ENCODE measurements at regions not wholly inside any gene's neighbourhood (a gene's known extent, or its start where the extent isn't known, plus 50 kb on each side); places are given as distances from the start of the nearest gene placed in this dataset.

DNA sequence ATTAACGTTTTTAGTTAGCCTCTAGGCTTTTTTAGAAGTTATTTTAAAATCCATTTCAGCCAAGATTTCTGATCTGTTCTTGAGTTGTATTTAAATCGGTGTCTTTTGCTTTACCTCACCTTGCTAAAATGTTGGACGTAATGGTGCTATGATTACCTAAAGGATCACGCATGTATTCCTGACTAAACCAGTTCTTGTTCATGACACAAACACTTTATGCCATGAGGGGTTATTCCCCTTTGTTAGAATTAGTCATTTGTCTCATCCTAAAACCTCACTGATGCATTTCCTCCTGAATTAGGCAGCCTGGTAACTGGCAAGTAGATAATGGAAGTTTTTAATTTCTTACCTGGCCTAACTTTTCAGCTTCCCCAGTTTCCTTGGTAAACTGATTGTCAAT lies 185.4 kb upstream of the TANK start:
- Histone ChIP-seq H3K79me2 (ENCODE audit: control insufficient read depth, insufficient read depth, low read length, unreplicated experiment) (no peaks in the 10 kb centered on the region), H3K27me3 (ENCODE audit: insufficient read depth, low read length) (no peaks in the 10 kb centered on the region), H3K36me3 (ENCODE audit: insufficient read depth, low read length) (no peaks in the 10 kb centered on the region), H2AFZ (ENCODE audit: low read length, unreplicated experiment) (no peak overlapping the region), H3K27ac (ENCODE audit: low read depth, low read length) (no peak overlapping the region), H3K4me1 (ENCODE audit: control insufficient read depth, insufficient read depth, low read length, unreplicated experiment) (peaks cover 7% of the 10 kb centered on the region), H3K4me3 (ENCODE audit: low read depth, low read length) (no peak overlapping the region)

- Histone ChIP-seq H3K27ac (ENCODE audit: low read depth, low read length) (no peak overlapping the region), H3K36me3 (ENCODE audit: insufficient read depth, low read length) (no peaks in the 10 kb centered on the region)
These were observed 183.4 kb upstream of the TANK start for GRCh38 chr2:160976797-160977196.

GRCh38 chr2:160977376-160977775 lies 182.9 kb upstream of the TANK start:
- H3K27ac ChIP-seq (ENCODE audit: low read depth, low read length) = no peak overlapping the region
- no peak overlapping the region for H2AFZ ChIP-seq (ENCODE audit: low read length, unreplicated experiment)
- H3K4me3 ChIP-seq (ENCODE audit: low read depth, low read length) = no peak overlapping the region
- H3K79me2 ChIP-seq (ENCODE audit: control insufficient read depth, insufficient read depth, low read length, unreplicated experiment) = no peaks in the 10 kb centered on the region
- H3K36me3 ChIP-seq (ENCODE audit: insufficient read depth, low read length) = no peaks in the 10 kb centered on the region
- H3K27me3 ChIP-seq (ENCODE audit: insufficient read depth, low read length) = no peaks in the 10 kb centered on the region
- peaks cover 3% of the 10 kb centered on the region for H3K4me1 ChIP-seq (ENCODE audit: control insufficient read depth, insufficient read depth, low read length, unreplicated experiment)

More at GRCh38 chr2:160976797-160977196, 183.4 kb upstream of the TANK start:
- Histone ChIP-seq H2AFZ (ENCODE audit: low read length, unreplicated experiment) (no peak overlapping the region), H3K79me2 (ENCODE audit: control insufficient read depth, insufficient read depth, low read length, unreplicated experiment) (no peaks in the 10 kb centered on the region), H3K4me1 (ENCODE audit: control insufficient read depth, insufficient read depth, low read length, unreplicated experiment) (peaks cover 3% of the 10 kb centered on the region), H3K27me3 (ENCODE audit: insufficient read depth, low read length) (no peaks in the 10 kb centered on the region), H3K4me3 (ENCODE audit: low read depth, low read length) (no peak overlapping the region)

- no peaks in the 10 kb centered on the region for H3K79me2 ChIP-seq (ENCODE audit: control insufficient read depth, insufficient read depth, low read length, unreplicated experiment)
- peaks cover 3% of the 10 kb centered on the region for H3K4me1 ChIP-seq (ENCODE audit: control insufficient read depth, insufficient read depth, low read length, unreplicated experiment)
- H3K36me3 ChIP-seq (ENCODE audit: insufficient read depth, low read length) = no peaks in the 10 kb centered on the region
- H3K27ac ChIP-seq (ENCODE audit: low read depth, low read length) = no peak overlapping the region
- no peaks in the 10 kb centered on the region for H3K27me3 ChIP-seq (ENCODE audit: insufficient read depth, low read length)
- H3K4me3 ChIP-seq (ENCODE audit: low read depth, low read length) = no peak overlapping the region
- H2AFZ ChIP-seq (ENCODE audit: low read length, unreplicated experiment) = no peak overlapping the region
These were observed 182.4 kb upstream of the TANK start for GRCh38 chr2:160977854-160978253.

- H3K27me3 ChIP-seq (ENCODE audit: insufficient read depth, low read length) = no peaks in the 10 kb centered on the region
- H3K79me2 ChIP-seq (ENCODE audit: control insufficient read depth, insufficient read depth, low read length, unreplicated experiment) = no peaks in the 10 kb centered on the region
- H3K36me3 ChIP-seq (ENCODE audit: insufficient read depth, low read length) = no peaks in the 10 kb centered on the region
- no peak overlapping the region for H2AFZ ChIP-seq (ENCODE audit: low read length, unreplicated experiment)
- no peaks in the 10 kb centered on the region for H3K4me1 ChIP-seq (ENCODE audit: control insufficient read depth, insufficient read depth, low read length, unreplicated experiment)
- no peak overlapping the region for H3K27ac ChIP-seq (ENCODE audit: low read depth, low read length)
- H3K4me3 ChIP-seq (ENCODE audit: low read depth, low read length) = no peak overlapping the region
These were observed 175.7 kb upstream of the TANK start for GRCh38 chr2:160984426-160985077.

DNA sequence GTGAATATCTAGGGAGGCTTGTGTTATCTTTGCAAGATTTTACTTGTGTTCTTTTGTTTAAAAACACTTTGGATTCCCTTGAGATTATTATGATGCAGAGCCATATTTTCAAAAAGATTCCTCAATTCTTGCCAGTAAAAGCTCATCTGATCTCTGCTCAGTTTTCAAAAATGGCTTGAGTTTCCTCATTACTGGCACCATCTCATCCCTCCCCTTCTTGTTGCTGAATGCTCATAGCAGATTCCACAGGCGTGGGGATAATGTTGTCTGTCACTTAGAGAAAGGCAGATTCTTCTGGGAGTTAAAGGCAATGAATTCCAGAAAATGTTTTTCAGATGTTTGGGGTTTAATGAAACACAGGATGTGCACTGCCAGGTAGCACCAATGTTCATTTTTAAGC lies 170.4 kb upstream of the TANK start:
- H3K36me3 ChIP-seq (ENCODE audit: insufficient read depth, low read length) = no peaks in the 10 kb centered on the region
- H2AFZ ChIP-seq (ENCODE audit: low read length, unreplicated experiment) = no peak overlapping the region
- no peak overlapping the region for H3K4me3 ChIP-seq (ENCODE audit: low read depth, low read length)
- no peaks in the 10 kb centered on the region for H3K79me2 ChIP-seq (ENCODE audit: control insufficient read depth, insufficient read depth, low read length, unreplicated experiment)
- H3K27ac ChIP-seq (ENCODE audit: low read depth, low read length) = no peak overlapping the region
- no peaks in the 10 kb centered on the region for H3K27me3 ChIP-seq (ENCODE audit: insufficient read depth, low read length)
- peaks cover 5% of the 10 kb centered on the region for H3K4me1 ChIP-seq (ENCODE audit: control insufficient read depth, insufficient read depth, low read length, unreplicated experiment)

DNA sequence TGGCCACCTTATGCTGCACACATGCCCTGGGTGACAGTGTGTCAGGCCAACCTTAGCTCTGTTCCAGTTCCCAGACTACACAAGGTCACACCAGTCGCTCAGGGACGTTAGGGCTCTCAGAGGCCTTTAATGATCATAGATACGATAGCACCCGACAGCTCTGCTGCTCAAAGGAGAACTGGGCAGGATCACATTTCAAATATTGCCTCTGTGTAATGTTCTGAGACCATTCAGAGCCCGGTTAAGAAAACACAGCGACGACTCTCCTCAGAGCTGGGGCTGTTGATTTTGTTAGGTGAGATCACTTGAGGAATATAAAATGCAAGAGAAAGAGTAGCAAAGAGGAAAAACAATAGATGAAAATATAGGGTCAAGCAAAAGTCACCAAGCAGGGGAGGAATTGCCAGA lies 166.6 kb upstream of the TANK start:
- H3K36me3 ChIP-seq (ENCODE audit: insufficient read depth, low read length) = no peaks in the 10 kb centered on the region
- H2AFZ ChIP-seq (ENCODE audit: low read length, unreplicated experiment) = no peak overlapping the region
- peaks cover 5% of the 10 kb centered on the region for H3K4me1 ChIP-seq (ENCODE audit: control insufficient read depth, insufficient read depth, low read length, unreplicated experiment)
- H3K27me3 ChIP-seq (ENCODE audit: insufficient read depth, low read length) = no peaks in the 10 kb centered on the region
- H3K79me2 ChIP-seq (ENCODE audit: control insufficient read depth, insufficient read depth, low read length, unreplicated experiment) = no peaks in the 10 kb centered on the region
- no peak overlapping the region for H3K27ac ChIP-seq (ENCODE audit: low read depth, low read length)
- no peak overlapping the region for H3K4me3 ChIP-seq (ENCODE audit: low read depth, low read length)

DNA sequence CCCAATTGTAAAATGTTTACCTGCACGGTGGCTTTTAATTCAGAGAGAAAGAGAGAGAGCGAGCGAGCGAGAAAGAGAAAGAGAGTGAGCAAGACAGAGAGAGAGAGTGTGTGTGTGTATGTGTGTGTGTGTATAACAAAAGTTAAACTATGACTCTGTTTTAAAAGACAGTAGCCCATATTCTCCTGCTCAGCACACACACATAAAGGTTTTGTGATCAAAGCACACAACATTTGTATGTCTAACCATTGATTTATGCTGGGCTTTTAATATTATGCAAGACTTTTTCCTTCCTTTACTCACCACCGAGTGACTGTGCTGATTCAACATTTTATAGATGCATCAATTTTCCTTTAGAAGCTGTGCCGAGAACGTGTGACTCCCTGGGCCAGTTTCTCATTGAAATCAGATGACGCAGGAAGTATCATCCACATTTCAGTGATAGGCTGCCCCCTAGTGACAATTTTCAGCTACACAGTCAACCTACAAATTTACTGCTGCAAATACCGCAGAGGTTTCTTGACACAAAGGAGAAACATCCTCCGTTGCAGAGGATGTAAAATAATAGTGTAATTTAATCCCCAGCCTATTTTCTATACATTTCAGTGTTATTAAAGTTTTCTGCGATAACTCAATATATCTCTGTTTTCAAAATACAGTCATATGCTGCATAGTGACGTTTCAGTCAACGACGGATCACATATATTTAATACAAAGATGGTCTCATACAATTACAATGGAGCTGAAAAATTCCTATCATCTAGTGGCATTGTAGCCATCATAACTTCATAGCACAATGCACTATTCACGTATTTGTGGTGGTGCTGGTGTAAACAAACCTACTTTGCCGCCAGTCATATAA lies 165.9 kb upstream of the TANK start:
- peak overlapping the region; percentile 20; the same call in 1 of the 2 replicates for H3K4me3 ChIP-seq (ENCODE audit: low read depth, low read length)
- H3K36me3 ChIP-seq (ENCODE audit: insufficient read depth, low read length) = no peaks in the 10 kb centered on the region
- H3K79me2 ChIP-seq (ENCODE audit: control insufficient read depth, insufficient read depth, low read length, unreplicated experiment) = no peaks in the 10 kb centered on the region
- no peak overlapping the region for H3K27ac ChIP-seq (ENCODE audit: low read depth, low read length)
- peaks cover 5% of the 10 kb centered on the region for H3K4me1 ChIP-seq (ENCODE audit: control insufficient read depth, insufficient read depth, low read length, unreplicated experiment)
- H3K27me3 ChIP-seq (ENCODE audit: insufficient read depth, low read length) = no peaks in the 10 kb centered on the region
- H2AFZ ChIP-seq (ENCODE audit: low read length, unreplicated experiment) = peak overlapping the region; percentile 2

GRCh38 chr2:160996584-160996983 lies 163.6 kb upstream of the TANK start:
- Histone ChIP-seq H3K36me3 (ENCODE audit: insufficient read depth, low read length) (no peaks in the 10 kb centered on the region), H3K79me2 (ENCODE audit: control insufficient read depth, insufficient read depth, low read length, unreplicated experiment) (no peaks in the 10 kb centered on the region), H3K4me3 (ENCODE audit: low read depth, low read length) (no peak overlapping the region), H3K27me3 (ENCODE audit: insufficient read depth, low read length) (no peaks in the 10 kb centered on the region), H3K4me1 (ENCODE audit: control insufficient read depth, insufficient read depth, low read length, unreplicated experiment) (peaks cover 5% of the 10 kb centered on the region), H3K27ac (ENCODE audit: low read depth, low read length) (no peak overlapping the region), H2AFZ (ENCODE audit: low read length, unreplicated experiment) (no peak overlapping the region)

DNA sequence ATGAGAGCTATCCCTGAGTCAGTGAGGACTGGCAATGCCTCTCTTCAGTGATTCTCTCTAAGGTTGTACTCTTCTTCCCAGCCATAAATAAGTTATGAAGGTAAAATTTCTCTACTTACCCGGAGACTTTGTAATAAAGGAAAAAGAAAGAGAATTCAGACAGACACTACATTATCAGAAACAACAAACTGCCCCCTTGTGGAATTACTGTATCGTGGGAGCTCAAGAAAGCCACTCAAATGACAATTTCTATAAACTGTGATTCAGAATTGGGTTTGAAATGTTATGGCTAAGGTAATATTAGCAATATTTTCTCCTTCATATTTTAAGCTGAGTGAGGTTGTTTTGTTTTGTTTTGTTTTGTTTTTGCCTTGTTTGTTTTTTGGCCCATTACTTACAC lies 155.8 kb upstream of the TANK start:
- H2AFZ ChIP-seq (ENCODE audit: low read length, unreplicated experiment) = peak overlapping the region; percentile 82
- H3K27me3 ChIP-seq (ENCODE audit: insufficient read depth, low read length) = no peaks in the 10 kb centered on the region
- no peaks in the 10 kb centered on the region for H3K79me2 ChIP-seq (ENCODE audit: control insufficient read depth, insufficient read depth, low read length, unreplicated experiment)
- H3K4me3 ChIP-seq (ENCODE audit: low read depth, low read length) = no peak overlapping the region
- no peaks in the 10 kb centered on the region for H3K36me3 ChIP-seq (ENCODE audit: insufficient read depth, low read length)
- H3K4me1 ChIP-seq (ENCODE audit: control insufficient read depth, insufficient read depth, low read length, unreplicated experiment) = no peaks in the 10 kb centered on the region
- no peak overlapping the region for H3K27ac ChIP-seq (ENCODE audit: low read depth, low read length)

DNA sequence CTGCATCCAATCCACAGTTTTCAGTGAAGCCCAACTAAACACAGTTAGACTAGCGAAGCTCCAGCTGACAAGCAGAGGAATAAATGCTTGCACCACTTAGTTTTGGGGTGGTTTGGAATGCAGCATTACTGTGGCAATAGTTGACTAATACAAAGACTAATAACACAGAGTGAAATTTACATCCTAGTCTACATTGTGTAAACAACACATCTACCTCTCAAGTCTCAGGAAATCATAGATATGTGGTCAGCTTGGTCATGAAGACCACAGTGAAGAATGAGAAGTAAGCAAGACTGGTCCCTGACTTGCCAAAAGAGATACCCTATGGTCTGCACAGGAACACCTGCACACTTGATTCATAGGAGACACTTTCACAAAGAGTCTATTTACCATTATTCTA lies 155.1 kb upstream of the TANK start:
- H3K4me1 ChIP-seq (ENCODE audit: control insufficient read depth, insufficient read depth, low read length, unreplicated experiment) = no peaks in the 10 kb centered on the region
- no peak overlapping the region for H2AFZ ChIP-seq (ENCODE audit: low read length, unreplicated experiment)
- no peak overlapping the region for H3K27ac ChIP-seq (ENCODE audit: low read depth, low read length)
- H3K27me3 ChIP-seq (ENCODE audit: insufficient read depth, low read length) = no peaks in the 10 kb centered on the region
- H3K79me2 ChIP-seq (ENCODE audit: control insufficient read depth, insufficient read depth, low read length, unreplicated experiment) = no peaks in the 10 kb centered on the region
- no peaks in the 10 kb centered on the region for H3K36me3 ChIP-seq (ENCODE audit: insufficient read depth, low read length)
- H3K4me3 ChIP-seq (ENCODE audit: low read depth, low read length) = no peak overlapping the region

All from ACC112 (cell line).